MM.1S (cell line): ENCODE measurements at regions not wholly inside any gene's neighbourhood (a gene's known extent, or its start where the extent isn't known, plus 50 kb on each side); places are given as distances from the start of the nearest gene placed in this dataset.

Experiments
- DNase-seq: peaks from one replicate; pipeline ENCODE4 v3.0.0-alpha.2; 2015
- H2AFZ ChIP-seq: fragments of 300-600 bp; sonication (generic); 2 replicates; pipeline ENCODE4 v1.6.0; 2016; ENCODE audit warnings: antibody characterized with exemption, low read length
- H3F3A ChIP-seq: fragments of 300-600 bp; sonication (generic); 2 replicates; pipeline ENCODE4 v1.6.1; 2016; ENCODE audit warnings: mild to moderate bottlenecking, antibody characterized with exemption, low read length, moderate library complexity, mixed read lengths; ENCODE audit not compliant: insufficient read depth
- H3K27ac ChIP-seq: fragments of 300-600 bp; sonication (generic); 2 replicates; pipeline ENCODE4 v1.5.1; 2016; ENCODE audit warnings: mild to moderate bottlenecking, low read length
- H3K27me3 ChIP-seq: fragments of 300-600 bp; sonication (generic); replicated peaks from 2 replicates; pipeline ENCODE4 v1.6.0; 2016; ENCODE audit warnings: low read length; ENCODE audit not compliant: insufficient read depth
- H3K36me3 ChIP-seq: fragments of 300-600 bp; sonication (generic); replicated peaks from 2 replicates; pipeline ENCODE4 v1.6.1; 2016; ENCODE audit warnings: mild to moderate bottlenecking, low read length, mixed read lengths; ENCODE audit not compliant: insufficient read depth
- H3K4me1 ChIP-seq: fragments of 300-600 bp; sonication (generic); 2 replicates; pipeline ENCODE4 v1.6.1; 2016; ENCODE audit warnings: low read length, mixed read lengths
- H3K4me2 ChIP-seq: fragments of 300-600 bp; sonication (generic); 2 replicates; pipeline ENCODE4 v1.6.0; 2016; ENCODE audit warnings: low read depth, low read length
- H3K4me3 ChIP-seq: fragments of 300-600 bp; sonication (generic); 2 replicates; pipeline ENCODE4 v1.5.1; 2016; ENCODE audit warnings: low read length, mixed read lengths
- H3K79me2 ChIP-seq: fragments of 300-600 bp; sonication (generic); 2 replicates; pipeline ENCODE4 v1.6.1; 2016; ENCODE audit warnings: mixed run types, low read length, mixed read lengths
- H3K9ac ChIP-seq: fragments of 300-600 bp; sonication (generic); 2 replicates; pipeline ENCODE4 v1.6.1; 2016; ENCODE audit warnings: low read length, mixed read lengths
- H3K9me2 ChIP-seq: fragments of 300-600 bp; sonication (generic); replicated peaks from 2 replicates; pipeline ENCODE4 v1.6.1; 2016; ENCODE audit warnings: mild to moderate bottlenecking, low read length, mixed read lengths; ENCODE audit not compliant: insufficient read depth
- H3K9me3 ChIP-seq: fragments of 300-600 bp; sonication (generic); replicated peaks from 2 replicates; pipeline ENCODE4 v1.6.1; 2016; ENCODE audit warnings: mild to moderate bottlenecking, low read length, mixed read lengths; ENCODE audit not compliant: insufficient read depth
- H4K20me1 ChIP-seq: fragments of 300-600 bp; sonication (generic); 2 replicates; pipeline ENCODE4 v1.6.1; 2016; ENCODE audit warnings: mild to moderate bottlenecking, low read length, moderate library complexity, mixed read lengths; ENCODE audit not compliant: insufficient read depth
- EZH2 ChIP-seq: fragments of 300-600 bp; sonication (generic); optimal IDR thresholded peaks from 2 replicates; pipeline ENCODE3; 2017; ENCODE audit warnings: low read depth, mild to moderate bottlenecking, antibody characterized with exemption, low read length, mixed read lengths
- EZH2phosphoT487 ChIP-seq: fragments of 300-600 bp; sonication (generic); IDR thresholded peaks from 2 replicates; pipeline ENCODE4 v1.6.1; 2018; ENCODE audit warnings: antibody characterized with exemption, low read length
- TF ChIP-seq, protein P1 (sequence below): fragments of 300-600 bp; sonication (generic); IDR thresholded peaks from 2 replicates; pipeline ENCODE4 v1.5.1; 2016; ENCODE audit warnings: antibody characterized with exemption, low read length, mixed read lengths

DNA sequence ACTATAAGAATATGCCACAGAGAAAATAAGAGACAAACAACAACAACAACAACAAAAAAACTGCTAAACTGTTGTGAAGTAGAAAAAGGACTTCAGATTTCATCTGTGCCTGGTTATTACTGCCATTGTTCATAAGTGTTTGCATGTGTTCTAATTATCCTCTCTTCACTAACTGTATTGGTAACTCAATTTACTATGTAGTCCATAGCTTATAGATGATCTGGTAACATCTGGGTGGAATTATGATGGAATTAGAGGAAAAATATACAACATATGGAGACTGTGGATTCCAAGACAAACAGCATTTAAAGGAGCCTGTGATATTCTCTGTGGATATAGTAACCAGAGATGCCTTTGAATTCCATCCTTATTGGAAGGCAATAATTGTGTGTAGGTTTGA, 1891.5 kb upstream of the PIK3C3 start:
- no peaks in the 10 kb centered on the region for H3K9me3 ChIP-seq
- no peaks in the 10 kb centered on the region for H3F3A ChIP-seq
- TF ChIP-seq, protein P1, sequence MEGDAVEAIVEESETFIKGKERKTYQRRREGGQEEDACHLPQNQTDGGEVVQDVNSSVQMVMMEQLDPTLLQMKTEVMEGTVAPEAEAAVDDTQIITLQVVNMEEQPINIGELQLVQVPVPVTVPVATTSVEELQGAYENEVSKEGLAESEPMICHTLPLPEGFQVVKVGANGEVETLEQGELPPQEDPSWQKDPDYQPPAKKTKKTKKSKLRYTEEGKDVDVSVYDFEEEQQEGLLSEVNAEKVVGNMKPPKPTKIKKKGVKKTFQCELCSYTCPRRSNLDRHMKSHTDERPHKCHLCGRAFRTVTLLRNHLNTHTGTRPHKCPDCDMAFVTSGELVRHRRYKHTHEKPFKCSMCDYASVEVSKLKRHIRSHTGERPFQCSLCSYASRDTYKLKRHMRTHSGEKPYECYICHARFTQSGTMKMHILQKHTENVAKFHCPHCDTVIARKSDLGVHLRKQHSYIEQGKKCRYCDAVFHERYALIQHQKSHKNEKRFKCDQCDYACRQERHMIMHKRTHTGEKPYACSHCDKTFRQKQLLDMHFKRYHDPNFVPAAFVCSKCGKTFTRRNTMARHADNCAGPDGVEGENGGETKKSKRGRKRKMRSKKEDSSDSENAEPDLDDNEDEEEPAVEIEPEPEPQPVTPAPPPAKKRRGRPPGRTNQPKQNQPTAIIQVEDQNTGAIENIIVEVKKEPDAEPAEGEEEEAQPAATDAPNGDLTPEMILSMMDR, result no peak
- no peak for TF ChIP-seq EZH2
- no peak for TF ChIP-seq EZH2phosphoT487
- no peaks in the 10 kb centered on the region for H3K4me1 ChIP-seq
- H3K4me2 ChIP-seq, result no peak overlapping the region
- no peak overlapping the region for H2AFZ ChIP-seq
- no peak overlapping the region for H3K27ac ChIP-seq
- no peaks in the 10 kb centered on the region for H3K79me2 ChIP-seq
- H4K20me1 ChIP-seq, result no peaks in the 10 kb centered on the region
- no peaks in the 10 kb centered on the region for H3K9me2 ChIP-seq
- no peak for DNase-seq
- no peak overlapping the region for H3K4me3 ChIP-seq
- no peak overlapping the region for H3K9ac ChIP-seq
- no peaks in the 10 kb centered on the region for H3K27me3 ChIP-seq
- no peaks in the 10 kb centered on the region for H3K36me3 ChIP-seq

DNA sequence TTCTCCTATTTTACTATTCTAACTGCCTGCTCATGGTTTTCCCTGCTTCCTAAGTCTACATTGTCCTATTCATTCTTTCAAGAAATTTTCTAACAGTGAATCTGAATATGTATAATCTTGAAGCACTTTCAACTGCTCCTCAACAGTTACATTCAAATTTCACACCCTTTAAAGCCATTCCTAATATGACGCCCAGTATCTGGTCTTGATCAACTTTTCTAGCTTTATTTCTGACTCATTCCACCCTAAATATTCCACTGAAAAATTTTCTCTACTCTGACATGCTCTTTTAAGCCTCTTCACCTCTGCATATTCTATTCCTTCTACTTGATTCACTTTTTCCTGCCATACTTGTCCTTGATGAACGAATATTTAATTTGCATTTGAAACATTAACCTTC, 1893.9 kb upstream of the PIK3C3 start:
- DNase-seq, result no peak
- H2AFZ ChIP-seq, result no peak overlapping the region

GRCh38 chr18:40060562-40060961, 1894.5 kb upstream of the PIK3C3 start:
- no peaks in the 10 kb centered on the region for H4K20me1 ChIP-seq
- TF ChIP-seq EZH2phosphoT487 (no peak), EZH2 (no peak)
- TF ChIP-seq, protein P1, result no peak
- no peaks in the 10 kb centered on the region for H3F3A ChIP-seq
- no peak overlapping the region for H3K9ac ChIP-seq
- no peak overlapping the region for H2AFZ ChIP-seq
- H3K4me2 ChIP-seq, result no peak overlapping the region
- no peak overlapping the region for H3K27ac ChIP-seq
- no peaks in the 10 kb centered on the region for H3K36me3 ChIP-seq
- no peaks in the 10 kb centered on the region for H3K9me2 ChIP-seq
- H3K79me2 ChIP-seq, result no peaks in the 10 kb centered on the region
- H3K4me3 ChIP-seq, result no peak overlapping the region
- H3K27me3 ChIP-seq, result no peaks in the 10 kb centered on the region
- no peaks in the 10 kb centered on the region for H3K9me3 ChIP-seq
- DNase-seq, result no peak
- H3K4me1 ChIP-seq, result no peaks in the 10 kb centered on the region

More for the DNA sequence above, 1893.9 kb upstream of the PIK3C3 start:
- Histone ChIP-seq H4K20me1 (no peaks in the 10 kb centered on the region), H3K9me3 (no peaks in the 10 kb centered on the region), H3K9ac (no peak overlapping the region), H3K9me2 (no peaks in the 10 kb centered on the region), H3K4me1 (no peaks in the 10 kb centered on the region), H3K4me3 (no peak overlapping the region), H3K36me3 (no peaks in the 10 kb centered on the region), H3F3A (no peaks in the 10 kb centered on the region), H3K27me3 (no peaks in the 10 kb centered on the region), H3K4me2 (no peak overlapping the region), H3K27ac (no peak overlapping the region), H3K79me2 (no peaks in the 10 kb centered on the region)
- TF ChIP-seq EZH2phosphoT487 (no peak), EZH2 (no peak)
- TF ChIP-seq, protein P1, result no peak
